PC-3 (cell line): ENCODE measurements at regions not wholly inside any gene's neighbourhood (a gene's known extent, or its start where the extent isn't known, plus 50 kb on each side); places are given as distances from the start of the nearest gene placed in this dataset.

ENCODE experiments used
- ATAC-seq: fragments of 200-7000 bp; cut with Tn5 transposase; 2 replicates; pipeline ENCODE4 v1.9.1; 2020; ENCODE audit warnings: mild to moderate bottlenecking, moderate library complexity
- BruUV-seq: library from RNA; stranded (reverse); fragments of 400-500 nt; replicated peaks from 2 replicates; lab custom pipeline; 2021; lab: Mats Ljungman, UMichigan
- CTCF ChIA-PET: fragments of 300-600 bp; sonication (Branson Sonifier 250); formaldehyde crosslinking; loops from one replicate; lab custom pipeline; 2022; ENCODE audit warnings: antibody characterized with exemption; lab: Charles Lee
- POLR2A ChIA-PET: fragments of 300-600 bp; sonication (Branson Sonifier 250); formaldehyde crosslinking; loops from one replicate; lab custom pipeline; 2022; ENCODE audit warnings: antibody characterized with exemption; ENCODE audit not compliant: unreplicated experiment; lab: Charles Lee
- DNase-seq: peaks from one replicate; pipeline ENCODE4 v3.0.0-alpha.2; 2015
- H2AFZ ChIP-seq: fragments of 300-600 bp; sonication (generic); 2 replicates; pipeline ENCODE4 v1.6.0; 2016; ENCODE audit warnings: antibody characterized with exemption, low read length
- H3F3A ChIP-seq: fragments of 300-600 bp; sonication (generic); one replicate; pipeline ENCODE4 v1.6.0; 2017; ENCODE audit warnings: antibody characterized with exemption, low read length, control low read depth, mild to moderate bottlenecking; ENCODE audit not compliant: unreplicated experiment
- H3K27ac ChIP-seq: fragments of 300-600 bp; sonication (generic); 2 replicates; pipeline ENCODE4 v1.5.1; 2016; ENCODE audit warnings: mild to moderate bottlenecking, low read length
- H3K27me3 ChIP-seq: fragments of 300-600 bp; sonication (generic); 2 replicates; pipeline ENCODE4 v1.6.1; 2016; ENCODE audit warnings: low read length, mixed read lengths
- H3K36me3 ChIP-seq: fragments of 300-600 bp; sonication (generic); 2 replicates; pipeline ENCODE4 v1.6.1; 2016; ENCODE audit warnings: low read depth, mixed run types, low read length, mixed read lengths
- H3K4me1 ChIP-seq: fragments of 300-600 bp; sonication (generic); 2 replicates; pipeline ENCODE4 v1.5.1; 2016; ENCODE audit warnings: low read length; ENCODE audit not compliant: insufficient read depth
- H3K4me2 ChIP-seq: fragments of 300-600 bp; sonication (generic); 2 replicates; pipeline ENCODE4 v1.6.0; 2016; ENCODE audit warnings: low read length
- H3K4me3 ChIP-seq: fragments of 300-600 bp; sonication (generic); 2 replicates; pipeline ENCODE4 v1.5.1; 2016; ENCODE audit warnings: mild to moderate bottlenecking, low read length, mixed read lengths
- H3K79me2 ChIP-seq: fragments of 300-600 bp; sonication (generic); 2 replicates; pipeline ENCODE4 v1.6.1; 2017; ENCODE audit warnings: low read length, mixed read lengths
- H3K9ac ChIP-seq: fragments of 300-600 bp; sonication (generic); 2 replicates; pipeline ENCODE4 v1.6.0; 2016; ENCODE audit warnings: mild to moderate bottlenecking, low read length
- H3K9me2 ChIP-seq: fragments of 300-600 bp; sonication (generic); replicated peaks from 2 replicates; pipeline ENCODE4 v1.6.1; 2016; ENCODE audit warnings: mixed run types, low read length, mixed read lengths
- H3K9me3 ChIP-seq: fragments of 300-600 bp; sonication (generic); 2 replicates; pipeline ENCODE4 v1.6.1; 2016; ENCODE audit warnings: low read length, mixed read lengths
- H4K20me1 ChIP-seq: fragments of 300-600 bp; sonication (generic); 2 replicates; pipeline ENCODE4 v1.6.1; 2016; ENCODE audit warnings: low read length, mixed read lengths
- CTCF ChIP-seq: fragments of 300-600 bp; sonication (generic); conservative IDR thresholded peaks from 2 replicates; pipeline ENCODE4 v1.5.1; 2017; ENCODE audit warnings: antibody characterized with exemption, low read depth, mild to moderate bottlenecking, low read length
- EZH2 ChIP-seq: fragments of 300-600 bp; sonication (generic); IDR thresholded peaks from one replicate; pipeline ENCODE4 v1.6.1; 2017; ENCODE audit warnings: antibody characterized with exemption, mild to moderate bottlenecking, low read length; ENCODE audit not compliant: unreplicated experiment
- EZH2phosphoT487 ChIP-seq: fragments of 300-600 bp; sonication (generic); IDR thresholded peaks from 2 replicates; pipeline ENCODE4 v1.6.1; 2018; ENCODE audit warnings: mild to moderate bottlenecking, antibody characterized with exemption, low read length, borderline replicate concordance
- intact Hi-C: fragments of 100-400 bp; cut with micrococcal nuclease; formaldehyde crosslinking; loops from 2 replicates; pipeline ENCODE4 v1.9.0; 2023

GRCh38 chr10:69684020-69684980, 54.3 kb downstream of the FAM241B start:
- ChIA-PET CTCF (no interaction called here), POLR2A (no interaction called here)
- TF ChIP-seq EZH2phosphoT487: no peak
- TF ChIP-seq EZH2: no peak
- no peak for TF ChIP-seq CTCF
- no TSS peak for BruUV-seq
- Histone ChIP-seq H3K27ac (peak overlapping the region; percentile 50), H3K9me3 (no peaks in the 10 kb centered on the region), H3K79me2 (no peaks in the 10 kb centered on the region), H3K9me2 (no peaks in the 10 kb centered on the region), H4K20me1 (no peaks in the 10 kb centered on the region), H3K9ac (no peak overlapping the region), H2AFZ (no peak overlapping the region), H3K36me3 (no peaks in the 10 kb centered on the region), H3K4me3 (no peak overlapping the region), H3F3A (no peaks in the 10 kb centered on the region), H3K27me3 (peaks cover 26% of the 10 kb centered on the region), H3K4me2 (no peak overlapping the region; the same call in 1 of the 2 replicates), H3K4me1 (peaks cover 23% of the 10 kb centered on the region)
- intact Hi-C loops: no loop called here
- peak; percentile 63 for DNase-seq
- ATAC-seq: peak; percentile 72

GRCh38 chr10:69684981-69685353, 54.9 kb downstream of the FAM241B start:
- ChIA-PET CTCF (no interaction called here), POLR2A (no interaction called here)
- Histone ChIP-seq H3K27ac (peak overlapping the region; percentile 50), H3K36me3 (no peaks in the 10 kb centered on the region), H3K9ac (no peak overlapping the region; the same call in 1 of the 2 replicates), H3F3A (no peaks in the 10 kb centered on the region), H4K20me1 (no peaks in the 10 kb centered on the region), H2AFZ (no peak overlapping the region), H3K4me1 (peaks cover 23% of the 10 kb centered on the region), H3K4me2 (peak overlapping the region; percentile 34), H3K9me2 (no peaks in the 10 kb centered on the region), H3K4me3 (no peak overlapping the region), H3K9me3 (no peaks in the 10 kb centered on the region), H3K27me3 (peaks cover 19% of the 10 kb centered on the region), H3K79me2 (no peaks in the 10 kb centered on the region)
- DNase-seq: no peak
- ATAC-seq: no peak; the same call in 1 of the 2 replicates
- intact Hi-C loops: no loop called here
- BruUV-seq: no TSS peak
- TF ChIP-seq EZH2 (no peak), CTCF (no peak), EZH2phosphoT487 (no peak)

GRCh38 chr10:69685426-69685801, 55.4 kb downstream of the FAM241B start:
- Histone ChIP-seq H3K27ac (peak overlapping the region; percentile 50), H3K79me2 (no peaks in the 10 kb centered on the region), H3K27me3 (peaks cover 15% of the 10 kb centered on the region), H3K36me3 (no peaks in the 10 kb centered on the region), H3K9me2 (no peaks in the 10 kb centered on the region), H3K4me3 (no peak overlapping the region), H4K20me1 (no peaks in the 10 kb centered on the region), H3F3A (no peaks in the 10 kb centered on the region), H3K4me2 (peak overlapping the region; percentile 34), H2AFZ (peak overlapping the region; percentile 39), H3K9me3 (no peaks in the 10 kb centered on the region), H3K9ac (no peak overlapping the region; the same call in 1 of the 2 replicates), H3K4me1 (peaks cover 23% of the 10 kb centered on the region)
- ATAC-seq: peak; percentile 11; the same call in 1 of the 2 replicates
- ChIA-PET CTCF (interaction anchor here (0.6 kb wide), 1 partner anchor 28 kb away, joined by 3 read pairs; no protein-coding TSS in a partner anchor), POLR2A (no interaction called here)
- no TSS peak for BruUV-seq
- peak; percentile 77 for DNase-seq
- no peak for TF ChIP-seq EZH2phosphoT487
- no peak for TF ChIP-seq CTCF
- intact Hi-C loops: no loop called here
